Nephron progenitor cell (in vitro differentiated cells): ENCODE measurements at regions not wholly inside any gene's neighbourhood (a gene's known extent, or its start where the extent isn't known, plus 50 kb on each side); places are given as distances from the start of the nearest gene placed in this dataset.

ENCODE experiments used
- DNase-seq: peaks from one replicate; pipeline ENCODE4 v3.0.0; 2021
- H3K27ac Mint-ChIP-seq: 2 replicates; pipeline ENCODE4 v1.8.0; 2021; ENCODE audit warnings: mild to moderate bottlenecking, moderate library complexity, mixed read lengths
- H3K27me3 Mint-ChIP-seq: 2 replicates; pipeline ENCODE4 v1.8.0; 2021; ENCODE audit warnings: mild to moderate bottlenecking, low read depth, mixed read lengths; ENCODE audit not compliant: poor library complexity
- H3K36me3 Mint-ChIP-seq: 2 replicates; pipeline ENCODE4 v1.8.0; 2021; ENCODE audit warnings: low read depth, mixed read lengths
- H3K4me1 Mint-ChIP-seq: 2 replicates; pipeline ENCODE4 v1.8.0; 2021; ENCODE audit warnings: mixed read lengths
- H3K4me3 Mint-ChIP-seq: 2 replicates; pipeline ENCODE4 v1.8.0; 2021; ENCODE audit warnings: mild to moderate bottlenecking, moderate library complexity, mixed read lengths
- H3K9me3 Mint-ChIP-seq: 2 replicates; pipeline ENCODE4 v1.8.0; 2021; ENCODE audit warnings: mild to moderate bottlenecking, moderate library complexity, mixed read lengths
- CTCF ChIP-seq: fragments of 200-600 bp; sonication (generic); IDR thresholded peaks from 2 replicates; pipeline ENCODE4 v1.5.0; 2021; ENCODE audit warnings: antibody characterized with exemption

GRCh38 chr6:105485456-105485855 is 82.6 kb upstream of the PREP start:
- TF ChIP-seq CTCF, result no peak
- Mint-ChIP-seq H3K9me3 (no peaks in the 10 kb centered on the region), H3K4me3 (no peak overlapping the region), H3K27ac (no peak overlapping the region), H3K4me1 (peaks cover 55% of the 10 kb centered on the region), H3K27me3 (no peaks in the 10 kb centered on the region), H3K36me3 (no peaks in the 10 kb centered on the region)
- DNase-seq, result no peak

- TF ChIP-seq CTCF, result peak; percentile 94
- Mint-ChIP-seq H3K4me3 (no peak overlapping the region), H3K27ac (no peak overlapping the region), H3K4me1 (peaks cover 52% of the 10 kb centered on the region), H3K9me3 (no peaks in the 10 kb centered on the region), H3K27me3 (no peaks in the 10 kb centered on the region), H3K36me3 (no peaks in the 10 kb centered on the region)
- DNase-seq, result no peak
Observed at GRCh38 chr6:105484238-105485161, 81.6 kb upstream of the PREP start.

GRCh38 chr6:105483492-105483891 is 80.6 kb upstream of the PREP start:
- Mint-ChIP-seq H3K36me3 (no peaks in the 10 kb centered on the region), H3K4me3 (no peak overlapping the region), H3K4me1 (peaks cover 42% of the 10 kb centered on the region), H3K27ac (no peak overlapping the region), H3K9me3 (no peaks in the 10 kb centered on the region), H3K27me3 (no peaks in the 10 kb centered on the region)
- DNase-seq, result no peak
- TF ChIP-seq CTCF, result no peak

GRCh38 chr6:105482921-105483320 is 80.0 kb upstream of the PREP start:
- H3K4me3 Mint-ChIP-seq, result no peak overlapping the region
- no peaks in the 10 kb centered on the region for H3K9me3 Mint-ChIP-seq
- H3K4me1 Mint-ChIP-seq, result peaks cover 36% of the 10 kb centered on the region
- no peaks in the 10 kb centered on the region for H3K27me3 Mint-ChIP-seq
- DNase-seq, result no peak
- no peaks in the 10 kb centered on the region for H3K36me3 Mint-ChIP-seq
- no peak overlapping the region for H3K27ac Mint-ChIP-seq
- TF ChIP-seq CTCF, result no peak

GRCh38 chr6:105482227-105482844 is 79.5 kb upstream of the PREP start:
- peaks cover 33% of the 10 kb centered on the region for H3K4me1 Mint-ChIP-seq
- H3K9me3 Mint-ChIP-seq, result peaks cover 4% of the 10 kb centered on the region
- no peak overlapping the region for H3K27ac Mint-ChIP-seq
- no peaks in the 10 kb centered on the region for H3K27me3 Mint-ChIP-seq
- no peak overlapping the region for H3K4me3 Mint-ChIP-seq
- no peak for DNase-seq
- no peak for TF ChIP-seq CTCF
- H3K36me3 Mint-ChIP-seq, result peaks cover under 1% of the 10 kb centered on the region
